Cardiac fibroblast (primary cell): ENCODE measurements at regions not wholly inside any gene's neighbourhood (a gene's known extent, or its start where the extent isn't known, plus 50 kb on each side); places are given as distances from the start of the nearest gene placed in this dataset.
A peak's percentile ranks its signal among the peaks of the same experiment; 100 is the strongest.

Experiments
- DNase-seq, 2 donors: peaks; one replicate each; pipeline versions ENCODE4 v3.0.0 to v3.0.0-alpha.2; 2010; ENCODE audit warnings: low read depth in 2 of 2
- H3K4me3 ChIP-seq, 2 donors: replicated peaks in 1 of 2; 1 replicate in 1 of 2; 2 replicates in 1 of 2; pipeline ENCODE4 v1.5.1; 2011; ENCODE audit warnings: low read depth in 2 of 2, low read length in 2 of 2, mild to moderate bottlenecking in 2 of 2, moderate library complexity in 1 of 2
- TF ChIP-seq, protein P1 (sequence below): IDR thresholded peaks from one replicate; pipeline ENCODE4 v1.5.1; 2011; ENCODE audit warnings: low read depth, mild to moderate bottlenecking, low read length, inconsistent platforms

DNA sequence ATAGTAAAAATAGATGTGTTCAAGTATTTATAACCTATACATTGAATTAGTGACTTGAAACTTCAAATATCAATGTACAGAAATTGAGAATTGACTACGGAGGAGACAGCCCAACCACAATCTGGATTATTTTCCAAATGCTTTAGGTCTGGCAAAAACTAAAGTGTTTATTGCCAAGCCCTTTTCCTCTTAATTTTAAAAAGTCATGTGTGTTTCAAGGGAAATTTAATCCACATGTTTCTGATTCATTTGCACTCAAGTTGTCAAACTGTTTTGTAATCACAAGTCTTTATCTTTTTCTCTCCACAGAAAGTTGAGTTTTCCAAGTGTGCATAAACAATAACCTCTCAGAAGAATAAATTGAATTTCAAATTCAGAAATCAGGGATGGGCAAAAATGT lies 350.8 kb upstream of the RSPO3 start:
- DNase-seq = no peak
- H3K4me3 ChIP-seq = no peak overlapping the region
- TF ChIP-seq, protein P1, sequence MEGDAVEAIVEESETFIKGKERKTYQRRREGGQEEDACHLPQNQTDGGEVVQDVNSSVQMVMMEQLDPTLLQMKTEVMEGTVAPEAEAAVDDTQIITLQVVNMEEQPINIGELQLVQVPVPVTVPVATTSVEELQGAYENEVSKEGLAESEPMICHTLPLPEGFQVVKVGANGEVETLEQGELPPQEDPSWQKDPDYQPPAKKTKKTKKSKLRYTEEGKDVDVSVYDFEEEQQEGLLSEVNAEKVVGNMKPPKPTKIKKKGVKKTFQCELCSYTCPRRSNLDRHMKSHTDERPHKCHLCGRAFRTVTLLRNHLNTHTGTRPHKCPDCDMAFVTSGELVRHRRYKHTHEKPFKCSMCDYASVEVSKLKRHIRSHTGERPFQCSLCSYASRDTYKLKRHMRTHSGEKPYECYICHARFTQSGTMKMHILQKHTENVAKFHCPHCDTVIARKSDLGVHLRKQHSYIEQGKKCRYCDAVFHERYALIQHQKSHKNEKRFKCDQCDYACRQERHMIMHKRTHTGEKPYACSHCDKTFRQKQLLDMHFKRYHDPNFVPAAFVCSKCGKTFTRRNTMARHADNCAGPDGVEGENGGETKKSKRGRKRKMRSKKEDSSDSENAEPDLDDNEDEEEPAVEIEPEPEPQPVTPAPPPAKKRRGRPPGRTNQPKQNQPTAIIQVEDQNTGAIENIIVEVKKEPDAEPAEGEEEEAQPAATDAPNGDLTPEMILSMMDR = no peak

DNA sequence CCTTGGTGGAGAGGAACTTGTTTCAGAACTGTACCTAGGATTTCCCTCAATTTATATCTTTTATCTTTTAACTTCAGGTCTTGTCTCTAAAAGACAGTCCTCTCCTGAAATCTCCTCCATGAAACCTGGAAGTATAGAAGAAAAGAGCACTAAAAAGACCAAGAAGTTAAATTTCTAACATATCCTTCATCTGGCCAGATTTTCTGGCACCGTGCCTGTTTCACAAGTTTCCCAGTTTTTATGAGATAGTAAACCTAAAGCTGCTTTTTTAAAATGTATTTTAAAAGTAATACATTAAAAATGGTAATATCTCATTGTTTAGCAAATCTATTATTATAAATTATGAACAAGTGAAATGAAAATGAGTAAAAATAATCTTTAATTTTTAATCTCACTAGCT lies 348.3 kb upstream of the RSPO3 start:
- peak in 1 of 2 donors; percentile 20 for DNase-seq
- no peak overlapping the region for H3K4me3 ChIP-seq
- TF ChIP-seq, protein P1 = no peak

DNA sequence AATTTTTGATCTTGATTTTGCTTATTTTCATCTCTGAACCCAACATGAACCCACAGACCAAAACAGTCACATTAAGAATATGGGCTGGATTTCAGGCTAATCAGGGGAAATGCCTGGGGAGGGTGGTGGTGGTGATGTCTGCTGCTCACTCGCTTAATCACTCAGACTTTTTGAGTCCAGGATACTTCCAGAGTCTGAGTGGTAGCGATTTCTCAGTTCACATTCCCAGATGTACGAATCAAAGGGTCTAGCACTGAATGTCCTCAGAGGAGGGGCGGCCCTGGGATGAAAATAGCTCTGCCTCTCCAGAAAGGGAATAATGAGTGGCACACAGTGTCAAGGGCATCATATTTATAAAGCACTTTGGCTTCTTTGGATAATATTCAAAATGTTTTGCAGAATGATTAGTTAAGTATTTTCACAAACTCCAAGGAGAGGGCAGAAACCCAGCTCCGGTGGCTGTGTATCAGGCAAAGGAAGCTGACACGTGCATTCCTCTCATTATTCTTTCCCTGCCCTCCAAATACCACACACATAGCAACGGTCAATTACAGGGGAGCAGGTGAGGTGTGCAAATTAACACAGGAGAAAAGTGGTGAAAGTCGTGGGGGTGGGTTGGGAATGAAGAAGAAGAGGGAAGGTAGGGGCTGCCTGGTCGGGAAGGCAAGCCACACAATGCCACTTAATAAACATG lies 345.2 kb upstream of the RSPO3 start:
- no peak overlapping the region for H3K4me3 ChIP-seq
- peak; percentile 35 to 40 for DNase-seq
- TF ChIP-seq, protein P1 = no peak

DNA sequence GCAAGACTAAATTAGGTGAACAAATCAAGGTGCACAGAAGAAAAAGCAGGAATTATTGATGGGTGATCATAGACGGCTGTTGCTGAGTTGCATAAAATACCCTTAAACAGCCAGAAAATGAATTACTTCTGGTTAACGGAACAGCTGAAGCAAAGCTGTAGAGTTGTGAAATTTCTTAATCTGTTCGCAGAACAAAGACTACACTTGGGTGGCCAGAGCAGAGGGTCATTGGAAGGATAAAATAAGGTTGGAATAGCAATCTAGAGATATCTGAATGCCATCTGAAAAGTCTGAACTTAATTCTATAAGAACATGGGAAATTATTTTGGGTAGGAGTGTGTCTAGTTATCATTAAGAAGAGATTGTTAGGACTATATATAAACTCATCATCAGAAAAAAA lies 339.1 kb upstream of the RSPO3 start:
- no peak overlapping the region for H3K4me3 ChIP-seq
- TF ChIP-seq, protein P1 = no peak
- DNase-seq = no peak

DNA sequence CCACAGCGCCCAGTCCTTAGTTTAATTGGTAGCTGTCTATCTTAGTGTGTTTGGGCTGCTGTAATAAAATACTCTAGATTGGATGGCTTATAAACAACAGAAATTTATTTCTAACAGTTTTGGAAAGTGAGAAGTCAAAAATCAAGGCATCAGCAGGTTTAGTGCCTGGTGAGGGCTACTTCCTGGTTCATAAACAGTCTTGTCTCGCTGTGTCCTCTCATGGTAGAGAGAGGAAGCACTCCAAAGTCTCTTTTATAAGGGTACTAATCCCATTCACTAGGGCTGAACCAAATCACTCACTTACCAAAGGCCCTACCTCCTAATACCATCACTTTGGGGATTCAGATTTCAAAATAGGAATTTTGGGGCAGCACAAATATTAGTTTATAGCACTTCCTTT lies 336.9 kb upstream of the RSPO3 start:
- no peak for DNase-seq
- TF ChIP-seq, protein P1 = no peak

DNA sequence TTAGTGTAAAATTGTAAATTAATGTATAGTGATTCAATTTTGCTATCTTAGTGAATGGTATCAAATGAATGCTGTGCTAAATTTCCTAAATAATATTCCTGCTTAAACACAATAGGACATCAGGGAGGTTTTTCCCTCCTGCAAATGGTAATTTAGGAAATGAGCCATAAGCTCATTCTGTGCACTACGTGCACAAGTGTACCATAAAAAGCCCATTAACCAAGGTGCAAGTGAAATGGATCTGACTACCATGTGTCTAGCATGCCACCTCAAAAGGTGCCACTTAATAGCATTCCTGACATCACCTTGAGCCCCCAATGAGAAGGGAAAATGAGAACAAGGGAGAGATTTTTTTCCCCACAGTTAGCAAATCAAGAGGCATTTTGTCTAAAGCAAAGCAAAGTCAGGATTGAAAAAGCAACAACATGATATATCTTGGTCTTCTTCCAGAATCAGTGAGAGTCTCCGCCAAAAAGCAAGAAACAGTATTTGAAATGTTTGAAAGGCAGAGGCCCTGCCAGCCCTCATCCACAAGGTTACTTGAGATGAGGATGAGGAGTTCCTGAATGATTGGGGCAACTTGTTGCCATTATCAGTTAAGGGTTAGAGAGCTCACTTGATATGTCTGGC lies 334.2 kb upstream of the RSPO3 start:
- TF ChIP-seq, protein P1 = no peak
- H3K4me3 ChIP-seq = no peak overlapping the region

More for the DNA sequence above, 336.9 kb upstream of the RSPO3 start:
- H3K4me3 ChIP-seq = no peak overlapping the region

DNA sequence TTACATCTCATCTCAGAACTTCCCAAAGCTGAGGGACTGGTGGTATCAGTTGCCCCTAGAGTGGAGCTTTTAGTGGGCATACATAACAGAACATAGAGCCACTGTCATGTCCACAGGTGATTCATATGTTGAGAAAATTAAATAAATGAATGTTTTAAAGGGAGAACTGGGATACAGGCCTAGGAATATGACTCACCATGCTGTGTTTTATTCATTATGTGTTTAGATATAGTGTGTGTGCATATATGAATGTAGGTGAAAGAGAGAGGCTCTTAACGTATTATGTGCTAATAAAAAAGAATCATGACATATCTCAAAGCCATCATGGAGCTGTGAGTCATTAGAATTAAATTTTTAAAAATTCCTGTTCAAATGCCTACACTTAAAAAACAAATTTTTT lies 332.2 kb upstream of the RSPO3 start:
- TF ChIP-seq, protein P1 = no peak
- H3K4me3 ChIP-seq = no peak overlapping the region
- DNase-seq = peak in 1 of 2 donors; percentile 18

More for the DNA sequence above, 334.2 kb upstream of the RSPO3 start:
- peak in 1 of 2 donors; percentile 13 for DNase-seq
